Thymus (tissue), 11 donors: ENCODE measurements at regions not wholly inside any gene's neighbourhood (a gene's known extent, or its start where the extent isn't known, plus 50 kb on each side); places are given as distances from the start of the nearest gene placed in this dataset.

Experiments
- DNase-seq, 9 donors: peaks; one replicate each; pipeline ENCODE4 v3.0.0-alpha.2; 2013; ENCODE audit warnings: low spot score in 9 of 9, low read depth in 6 of 9, missing footprints in 1 of 9
- H3K27ac ChIP-seq, 2 donors: one replicate each; pipeline ENCODE4 v1.5.1; 2013; ENCODE audit warnings: control low read depth in 1 of 2, low read depth in 1 of 2, low read length in 1 of 2, mild to moderate bottlenecking in 1 of 2, moderate library complexity in 1 of 2
- H3K27me3 ChIP-seq, 2 donors: one replicate each; pipeline ENCODE4 v1.5.1; 2013; ENCODE audit warnings: low read length in 1 of 2; ENCODE audit not compliant: control insufficient read depth in 2 of 2, insufficient read depth in 1 of 2
- H3K36me3 ChIP-seq, 2 donors: one replicate each; pipeline ENCODE4 v1.5.1; 2013; ENCODE audit warnings: low read length in 1 of 2, mild to moderate bottlenecking in 1 of 2, moderate library complexity in 1 of 2; ENCODE audit not compliant: control insufficient read depth in 2 of 2, insufficient read depth in 2 of 2
- H3K4me1 ChIP-seq, 2 donors: one replicate each; pipeline ENCODE4 v1.5.1; 2013; ENCODE audit warnings: low read length in 2 of 2; ENCODE audit not compliant: control insufficient read depth in 2 of 2, insufficient read depth in 2 of 2
- H3K4me3 ChIP-seq, 2 donors: one replicate each; pipeline ENCODE4 v1.5.1; 2013; ENCODE audit warnings: low read length in 2 of 2, control low read depth in 1 of 2, mild to moderate bottlenecking in 1 of 2
- H3K9me3 ChIP-seq, 2 donors: one replicate each; pipeline ENCODE4 v1.5.1; 2013; ENCODE audit warnings: low read length in 1 of 2, mild to moderate bottlenecking in 1 of 2; ENCODE audit not compliant: control insufficient read depth in 2 of 2, insufficient read depth in 1 of 2
- WGBS: extraction: QIAGEN DNeasy Blood & Tissue Kit; methylation state at CpG from one replicate; pipeline ENCODE4 v1.1.7; 2013; 5-methylcytosine and 5-hydroxymethylcytosine counted together
- donor health status: healthy.

DNA sequence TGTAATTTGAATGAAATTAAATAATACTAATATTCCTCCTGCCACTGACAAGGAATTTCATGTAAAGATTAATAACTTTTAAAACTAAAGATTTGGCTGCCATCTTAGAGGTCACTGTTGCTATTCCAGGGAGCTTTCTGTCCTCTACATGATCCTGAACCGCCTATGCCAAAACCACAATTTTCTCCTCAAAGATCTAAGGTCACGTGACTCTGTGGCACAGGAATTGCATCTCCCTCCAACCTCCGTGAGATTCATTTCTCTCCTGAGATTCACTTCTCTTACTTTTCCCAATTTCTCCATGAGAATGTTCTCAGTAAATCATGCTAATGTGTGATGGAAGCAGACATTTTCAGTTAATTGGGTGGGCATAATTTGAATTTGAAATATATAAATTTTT is 379.6 kb upstream of the TSHZ2 start:
- Histone ChIP-seq H3K27me3 (no peaks in the 10 kb centered on the region), H3K4me3 (no peak overlapping the region), H3K9me3 (no peaks in the 10 kb centered on the region), H3K27ac (no peak overlapping the region), H3K4me1 (no peaks in the 10 kb centered on the region), H3K36me3 (no peaks in the 10 kb centered on the region)
- DNase-seq = no peak
- 92% methylated on average over 3 of the region's 3 CpGs for WGBS

DNA sequence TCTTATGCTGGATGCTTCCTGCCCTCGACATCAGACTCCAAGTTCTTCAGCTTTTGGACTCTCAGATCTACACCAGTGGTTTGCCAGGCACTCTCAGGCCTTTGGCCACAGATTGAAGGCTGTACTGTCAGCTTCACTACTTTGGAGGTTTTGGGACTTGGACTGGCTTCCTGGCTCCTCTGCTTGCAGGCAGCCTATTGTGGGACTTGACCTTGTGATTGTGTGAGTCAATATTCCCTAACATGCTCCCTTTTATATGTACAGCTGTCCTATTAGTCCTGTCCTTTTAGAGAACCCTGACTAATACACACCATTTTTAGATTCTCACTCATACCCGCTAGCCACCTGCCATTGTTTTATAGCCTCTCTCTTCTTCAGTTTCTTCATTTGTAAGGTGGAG is 382.1 kb upstream of the TSHZ2 start:
- Histone ChIP-seq H3K36me3 (no peaks in the 10 kb centered on the region), H3K9me3 (no peaks in the 10 kb centered on the region), H3K27ac (no peak overlapping the region), H3K27me3 (no peaks in the 10 kb centered on the region), H3K4me1 (no peaks in the 10 kb centered on the region), H3K4me3 (no peak overlapping the region)
- WGBS = 71% methylated on average over 2 of the region's 2 CpGs
- DNase-seq = no peak

DNA sequence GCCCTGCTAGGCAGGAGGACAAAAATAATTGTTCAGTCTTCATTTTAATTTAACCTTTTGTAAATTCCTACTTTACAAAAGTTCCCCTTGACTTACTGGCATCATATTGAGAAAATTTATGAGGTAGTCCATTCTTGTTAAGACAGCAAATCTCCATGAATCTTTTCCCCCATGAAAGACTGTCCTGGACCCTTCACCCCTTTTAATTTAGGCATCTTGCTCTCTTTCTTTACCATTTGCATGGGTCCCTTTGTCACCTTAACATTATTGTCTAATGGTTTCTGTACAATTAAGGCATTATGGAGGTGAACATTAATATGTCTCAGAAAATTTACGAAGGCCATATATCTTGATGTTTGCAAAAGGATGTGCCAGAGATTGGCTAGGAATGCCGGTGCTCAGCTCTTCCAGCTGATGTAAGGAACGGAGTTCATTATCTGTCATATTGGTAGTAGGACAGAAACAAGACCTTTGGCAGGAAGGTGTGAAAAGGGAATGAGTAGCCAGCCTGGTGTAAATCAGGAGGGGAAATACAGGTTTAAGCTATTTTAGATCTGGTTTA is 382.8 kb upstream of the TSHZ2 start:
- H3K27me3 ChIP-seq = no peaks in the 10 kb centered on the region
- no peaks in the 10 kb centered on the region for H3K9me3 ChIP-seq
- H3K36me3 ChIP-seq = no peaks in the 10 kb centered on the region
- no peak overlapping the region for H3K27ac ChIP-seq
- H3K4me3 ChIP-seq = no peak overlapping the region
- WGBS = 92% methylated on average over 3 of the region's 3 CpGs
- H3K4me1 ChIP-seq = no peaks in the 10 kb centered on the region
- no peak for DNase-seq

DNA sequence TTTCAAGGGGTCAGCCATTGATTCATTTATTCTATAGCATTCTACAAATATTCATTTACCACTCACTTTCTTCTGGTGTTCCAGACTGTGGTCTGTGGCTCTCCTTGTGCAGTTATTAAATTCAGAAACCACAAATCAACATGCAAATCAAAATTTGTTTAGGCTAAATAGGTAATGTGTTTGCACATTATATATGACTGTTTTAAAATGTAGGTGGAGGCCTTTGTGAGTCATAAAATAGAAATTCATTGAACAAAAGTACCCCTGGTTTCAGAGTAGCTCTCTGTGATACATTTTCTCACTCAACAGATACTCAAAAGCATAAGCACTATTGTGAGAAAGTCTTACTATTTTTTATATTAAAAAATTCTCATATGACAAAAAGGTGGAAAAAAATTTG is 385.5 kb upstream of the TSHZ2 start:
- Histone ChIP-seq H3K9me3 (no peaks in the 10 kb centered on the region), H3K27me3 (no peaks in the 10 kb centered on the region), H3K27ac (no peak overlapping the region), H3K4me1 (no peaks in the 10 kb centered on the region), H3K36me3 (no peaks in the 10 kb centered on the region), H3K4me3 (no peak overlapping the region)
- DNase-seq = no peak

DNA sequence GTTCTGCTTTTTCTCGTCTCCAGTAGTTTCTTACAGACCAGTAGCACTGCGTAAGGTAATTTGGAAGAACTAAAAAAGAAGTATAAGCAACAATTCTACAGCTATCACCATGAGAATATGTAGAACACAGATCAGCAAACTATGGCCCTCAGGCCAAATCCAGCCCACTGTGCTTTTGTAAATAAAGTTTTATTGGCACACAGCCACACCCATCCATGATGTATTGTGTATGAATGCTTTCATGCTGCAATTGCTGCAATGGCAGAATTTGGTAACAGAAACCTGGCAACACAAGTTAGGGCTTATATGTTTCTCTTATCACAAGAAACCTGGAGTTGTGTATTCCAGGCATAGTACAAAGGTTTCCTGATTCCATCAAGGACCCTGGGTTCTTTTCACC is 386.8 kb upstream of the TSHZ2 start:
- 97% methylated on average over 2 of the region's 2 CpGs for WGBS
- no peak for DNase-seq
- H3K36me3 ChIP-seq = no peaks in the 10 kb centered on the region
- H3K4me3 ChIP-seq = no peak overlapping the region
- no peaks in the 10 kb centered on the region for H3K9me3 ChIP-seq
- no peak overlapping the region for H3K27ac ChIP-seq
- no peaks in the 10 kb centered on the region for H3K27me3 ChIP-seq
- no peaks in the 10 kb centered on the region for H3K4me1 ChIP-seq

DNA sequence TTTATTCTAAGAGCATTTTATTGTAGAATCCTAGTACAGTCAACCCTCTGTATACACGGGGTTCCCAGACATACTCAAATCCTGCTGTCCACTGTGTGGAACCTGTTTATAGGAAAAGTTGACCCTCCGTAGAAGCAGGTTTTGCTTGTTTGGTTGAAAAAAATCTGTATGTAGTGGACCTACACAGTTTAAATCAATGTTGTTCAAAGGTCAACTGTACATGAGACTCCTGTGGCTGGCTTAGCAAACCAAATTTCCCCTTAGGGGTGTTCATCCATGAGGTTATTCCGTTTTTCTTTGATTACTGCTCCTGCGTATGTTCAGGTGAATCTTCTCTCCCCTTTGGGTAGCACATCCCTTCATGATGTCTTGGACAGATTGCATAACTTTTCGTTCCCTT is 387.0 kb upstream of the ZFP64 start:
- Histone ChIP-seq H3K4me3 (no peak overlapping the region), H3K4me1 (no peaks in the 10 kb centered on the region), H3K36me3 (no peaks in the 10 kb centered on the region), H3K27ac (no peak overlapping the region), H3K27me3 (no peaks in the 10 kb centered on the region), H3K9me3 (peaks cover 0 to 4% of the 10 kb centered on the region in 2 donors)
- WGBS = 87% methylated on average over 5 of the region's 5 CpGs
- no peak for DNase-seq

DNA sequence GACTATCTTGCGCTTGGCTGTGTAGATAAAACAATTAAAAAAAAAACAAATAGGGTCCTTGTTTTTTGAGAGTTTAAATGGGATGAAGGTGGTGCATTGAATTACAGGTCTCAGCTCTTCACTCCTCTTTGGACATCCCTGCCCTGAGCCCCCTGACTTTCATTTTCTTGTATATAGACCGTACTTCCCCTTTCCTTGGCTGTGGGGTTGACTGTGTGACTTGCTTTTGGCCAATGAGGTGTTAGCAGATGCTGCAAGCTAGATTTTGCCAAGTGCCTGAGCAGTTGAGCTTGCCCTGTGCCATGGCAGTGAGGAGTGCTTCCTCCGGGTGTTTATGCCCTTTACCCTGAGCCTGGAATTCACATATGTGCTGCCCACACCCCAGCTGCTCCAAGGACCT is 386.1 kb upstream of the ZFP64 start:
- WGBS = 79% methylated on average over 3 of the region's 3 CpGs
- Histone ChIP-seq H3K4me3 (no peak overlapping the region), H3K9me3 (peaks cover 0 to 4% of the 10 kb centered on the region in 2 donors), H3K27me3 (no peaks in the 10 kb centered on the region), H3K4me1 (no peaks in the 10 kb centered on the region), H3K36me3 (no peaks in the 10 kb centered on the region), H3K27ac (no peak overlapping the region)
- DNase-seq = no peak

DNA sequence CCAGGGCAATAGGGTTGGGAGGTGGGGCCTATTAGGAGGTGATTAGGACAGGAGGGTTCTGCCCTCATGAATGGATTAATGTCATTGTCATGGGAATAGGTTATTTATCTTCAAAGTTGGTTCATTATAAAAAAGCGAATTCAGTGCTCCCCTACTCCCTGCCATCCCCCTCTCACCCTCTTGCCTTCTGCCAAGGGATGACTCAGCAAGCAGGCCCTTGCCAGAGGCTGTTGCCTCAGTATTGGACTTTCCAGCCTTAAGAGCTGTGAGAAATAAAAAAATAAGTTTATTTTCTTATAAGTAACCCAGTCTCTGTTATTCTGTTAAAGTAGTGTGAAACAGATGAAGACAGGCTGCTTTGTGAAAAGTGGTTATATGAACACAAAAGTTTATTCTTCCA is 381.1 kb upstream of the ZFP64 start:
- Histone ChIP-seq H3K4me1 (no peaks in the 10 kb centered on the region), H3K9me3 (peaks cover 0 to 1% of the 10 kb centered on the region in 2 donors), H3K27me3 (no peaks in the 10 kb centered on the region), H3K4me3 (no peak overlapping the region), H3K36me3 (no peaks in the 10 kb centered on the region), H3K27ac (no peak overlapping the region)
- DNase-seq = no peak
- WGBS = 83% methylated on average over 1 of the region's 1 CpG

DNA sequence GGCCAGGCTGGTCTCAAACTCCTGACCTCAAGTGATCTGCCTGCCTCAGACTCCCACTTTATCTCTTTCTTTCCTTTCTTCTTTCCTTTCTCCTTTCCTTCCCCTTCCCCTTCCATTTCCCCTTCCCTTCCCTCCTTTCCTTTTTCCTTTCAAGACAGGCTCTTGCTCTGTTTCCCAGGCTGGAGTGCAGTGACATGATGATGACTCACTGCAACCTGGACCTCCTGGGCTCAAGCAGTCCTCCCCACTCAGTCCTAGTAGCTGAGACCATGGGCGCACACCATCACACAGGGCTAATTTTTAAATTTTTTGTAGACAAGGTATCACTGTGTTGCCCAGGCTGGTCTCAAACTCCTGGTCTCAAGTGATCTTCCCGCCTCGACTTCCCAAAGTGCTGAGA is 377.6 kb upstream of the ZFP64 start:
- WGBS = 96% methylated on average over 3 of the region's 3 CpGs
- no peak overlapping the region for H3K27ac ChIP-seq
- H3K9me3 ChIP-seq = peaks cover 0 to 3% of the 10 kb centered on the region in 2 donors
- no peaks in the 10 kb centered on the region for H3K36me3 ChIP-seq
- H3K4me1 ChIP-seq = no peaks in the 10 kb centered on the region
- H3K4me3 ChIP-seq = no peak overlapping the region
- H3K27me3 ChIP-seq = no peaks in the 10 kb centered on the region
- DNase-seq = no peak

DNA sequence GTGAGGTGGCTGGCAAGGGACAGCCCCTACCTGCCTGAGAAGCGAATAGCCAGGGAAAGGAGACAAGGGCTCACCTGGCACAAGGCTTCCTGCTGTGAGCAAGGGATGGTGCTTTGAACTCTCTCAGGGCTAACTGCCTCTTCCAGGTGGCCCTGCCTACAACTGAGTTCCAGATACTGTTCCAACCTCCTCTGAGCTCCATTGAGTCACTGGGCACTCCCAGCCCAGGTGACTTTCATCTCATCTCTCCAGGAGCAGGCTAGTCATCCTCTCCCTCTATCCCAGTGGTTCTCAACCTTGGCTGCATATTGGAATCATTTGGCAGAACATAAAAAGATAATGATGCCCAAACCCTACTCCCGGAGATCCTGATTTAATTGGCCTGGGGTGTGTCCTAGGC is 374.0 kb upstream of the ZFP64 start:
- DNase-seq = no peak
- Histone ChIP-seq H3K9me3 (peaks cover 0 to 6% of the 10 kb centered on the region in 2 donors), H3K27me3 (no peaks in the 10 kb centered on the region), H3K27ac (no peak overlapping the region), H3K4me1 (no peaks in the 10 kb centered on the region), H3K4me3 (no peak overlapping the region), H3K36me3 (no peaks in the 10 kb centered on the region)
- 92% methylated on average over 2 of the region's 2 CpGs for WGBS
